ENCODE measurements at regions not wholly inside any gene's neighbourhood (a gene's known extent, or its start where the extent isn't known, plus 50 kb on each side); places are given as distances from the start of the nearest gene placed in this dataset.

DNA sequence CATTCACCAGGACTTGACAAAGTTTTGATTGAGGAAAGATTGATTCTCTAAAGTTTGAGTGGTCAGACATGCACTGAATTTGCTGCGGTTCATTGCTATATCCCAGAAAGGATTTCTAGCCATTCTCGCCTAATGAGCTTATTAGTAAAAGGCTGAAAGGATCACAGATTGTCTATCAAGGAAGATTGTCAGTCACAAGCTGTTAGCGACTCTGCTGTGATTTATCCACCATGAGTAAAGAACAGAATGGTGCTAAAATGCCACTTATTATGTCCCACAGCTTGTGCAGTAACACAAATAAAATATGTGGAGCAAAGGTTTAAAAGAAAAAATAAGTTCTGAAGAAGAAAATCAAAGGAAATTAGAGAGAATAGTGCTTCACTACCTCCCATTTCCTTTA, 701.2 kb upstream of the CDH7 start:
- DNase-seq (ENCODE audit: extremely low spot score, insufficient read length, low read depth) = no peak
- no peak for FAIRE-seq

DNA sequence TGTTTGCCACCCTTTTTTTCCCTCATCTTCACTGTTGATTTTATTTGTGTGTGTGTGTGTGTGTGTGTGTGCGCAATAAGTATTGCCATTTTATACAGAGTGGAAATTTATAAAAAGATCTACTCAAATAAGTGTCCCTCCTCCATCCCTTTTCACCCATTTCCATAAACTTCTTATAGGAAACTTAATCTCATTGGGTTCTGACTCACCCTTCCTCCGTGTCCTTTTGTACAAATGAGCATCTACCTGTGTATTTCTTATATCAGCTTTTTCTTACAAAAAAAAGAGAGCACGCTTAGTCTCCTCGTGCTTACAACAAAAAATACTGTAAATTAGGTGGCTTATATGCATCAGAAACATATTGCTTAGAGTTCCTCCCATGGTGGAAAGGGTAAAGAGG, 711.2 kb upstream of the CDH7 start:
- DNase-seq (ENCODE audit: extremely low spot score, insufficient read length, low read depth) (no peak), FAIRE-seq (no peak)

DNA sequence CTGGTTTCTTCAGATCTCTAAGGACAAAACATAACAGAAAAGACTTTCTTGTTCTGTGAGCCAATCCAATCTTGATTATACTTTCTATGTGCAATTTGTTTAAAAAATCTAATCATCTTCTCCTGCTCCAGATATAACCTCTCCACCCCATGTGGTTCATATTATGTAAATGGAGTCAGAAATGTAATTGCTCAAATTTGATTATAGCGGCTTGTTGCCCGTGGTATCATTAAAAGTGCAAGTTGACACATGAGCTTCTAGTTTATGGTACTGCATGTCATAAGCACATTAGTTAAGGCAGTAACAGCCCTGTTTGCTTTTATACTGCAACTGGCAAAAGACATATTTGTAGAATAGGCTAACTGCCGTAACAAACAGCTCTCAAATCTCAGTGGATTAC, 715.1 kb upstream of the CDH7 start:
- no peak for FAIRE-seq
- no peak for DNase-seq (ENCODE audit: extremely low spot score, insufficient read length, low read depth)

DNA sequence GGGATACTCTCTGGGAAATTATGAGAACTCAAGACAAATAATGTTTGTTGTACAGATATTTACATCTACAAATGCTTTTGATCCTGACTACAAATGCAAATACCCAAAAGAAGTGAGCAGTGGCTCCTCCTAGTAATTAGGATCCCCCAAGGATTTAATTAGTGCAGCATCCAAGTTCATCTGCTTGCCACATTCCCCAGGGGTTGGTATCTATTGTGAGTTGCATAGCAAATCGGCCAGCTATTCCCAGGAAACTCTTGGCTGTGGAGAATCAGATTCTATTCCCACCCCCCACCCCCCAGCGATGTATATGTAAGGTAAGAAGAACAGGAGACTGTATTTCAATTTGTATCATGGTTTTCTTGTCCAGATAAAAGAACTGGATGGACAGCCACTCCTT, 725.1 kb upstream of the CDH7 start:
- FAIRE-seq = no peak
- no peak for DNase-seq (ENCODE audit: extremely low spot score, insufficient read length, low read depth)

DNA sequence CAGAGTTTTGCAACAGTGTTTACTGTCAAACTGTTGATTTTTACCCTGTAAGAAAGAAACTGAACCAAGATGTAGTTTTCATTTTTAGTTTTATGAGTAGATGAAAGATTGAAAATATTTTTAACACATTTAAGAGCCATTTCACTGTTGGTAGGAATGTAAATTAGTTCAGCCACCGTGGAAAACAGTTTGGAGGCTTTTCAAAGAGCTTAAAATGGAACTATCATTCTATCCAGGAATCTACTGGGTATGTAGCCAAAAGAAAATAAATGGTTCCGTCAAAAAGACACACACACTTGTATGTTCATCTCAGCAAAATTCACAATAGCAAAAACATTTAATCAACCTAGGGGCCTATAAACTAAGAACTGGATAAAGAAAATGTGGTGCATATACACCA, 729.8 kb upstream of the CDH7 start:
- FAIRE-seq (no peak), DNase-seq (ENCODE audit: extremely low spot score, insufficient read length, low read depth) (no peak)

DNA sequence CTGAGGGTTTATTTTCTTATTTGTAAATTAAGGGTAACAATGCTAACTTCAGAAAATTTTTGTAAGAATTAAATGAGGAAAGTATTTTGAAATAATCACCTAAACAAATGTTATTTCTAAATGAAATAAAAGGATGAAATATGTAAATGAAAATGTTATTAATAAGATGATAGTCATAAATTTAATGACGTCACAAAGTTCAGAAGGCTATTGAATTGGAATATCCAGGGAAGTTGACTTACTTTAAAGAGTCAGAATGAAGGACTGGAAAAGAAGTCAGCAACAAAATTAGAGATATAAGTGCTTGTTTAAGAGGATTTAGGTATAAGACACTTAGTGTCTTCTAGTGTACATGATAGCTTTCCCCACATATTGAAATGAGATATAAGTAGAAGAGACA, 732.6 kb upstream of the CDH7 start:
- DNase-seq (ENCODE audit: extremely low spot score, insufficient read length, low read depth) = no peak
- FAIRE-seq = no peak

DNA sequence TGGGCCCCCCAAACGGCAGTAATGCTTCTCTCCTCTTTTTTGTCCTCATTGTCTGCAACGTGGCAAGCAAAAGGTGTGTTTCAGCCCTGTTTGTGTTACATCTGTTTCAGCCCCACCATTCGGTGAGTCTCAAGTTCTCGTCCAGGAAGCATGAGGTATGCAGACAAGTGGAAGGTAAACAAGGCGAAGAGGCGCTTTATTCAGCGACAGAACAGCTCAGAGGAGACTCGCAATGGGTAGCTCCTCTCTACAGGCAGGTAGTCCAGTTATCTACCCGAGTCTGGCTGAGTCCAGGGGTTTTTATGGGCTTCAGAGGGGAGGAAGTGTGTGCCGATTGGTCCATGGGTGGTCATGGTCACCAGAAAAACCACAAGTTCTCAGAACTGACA, 733.4 kb upstream of the CDH7 start:
- no peak for DNase-seq (ENCODE audit: extremely low spot score, insufficient read length, low read depth)
- no peak for FAIRE-seq

DNA sequence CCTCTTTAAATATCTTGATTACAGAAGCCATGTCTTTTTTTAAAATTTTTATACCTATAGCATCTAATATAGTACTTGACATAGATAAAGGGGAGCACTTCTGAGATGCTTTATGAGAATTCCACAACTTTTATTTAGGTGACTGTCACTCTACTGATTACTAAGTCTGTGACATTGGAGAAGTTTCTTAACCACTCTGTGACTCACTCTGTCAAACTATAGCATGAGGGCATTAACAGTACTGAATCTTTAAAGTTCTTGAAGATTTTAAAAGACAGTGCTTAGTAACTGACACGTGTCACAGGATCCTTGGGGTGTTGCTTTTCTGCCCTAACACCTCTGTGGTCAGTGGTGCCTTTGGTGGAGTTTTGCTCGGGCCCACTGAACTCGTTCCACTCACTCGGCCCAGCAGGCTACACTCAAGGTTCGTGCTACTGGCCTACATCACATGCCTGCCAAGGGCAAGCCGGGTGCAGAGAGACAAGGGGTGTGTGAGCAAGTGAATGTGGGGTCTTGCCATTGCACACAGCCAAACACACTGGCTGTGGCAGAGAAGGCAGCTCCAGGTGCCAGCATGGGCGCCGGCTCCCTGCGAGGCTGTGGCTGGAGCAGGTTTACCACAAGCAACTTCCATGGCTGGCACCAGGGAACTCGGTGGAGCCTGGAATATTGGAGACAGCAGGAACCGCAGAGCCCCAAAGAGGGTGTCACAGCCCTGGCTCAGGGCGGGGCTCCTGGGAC, 734.0 kb upstream of the CDH7 start:
- FAIRE-seq = no peak
- no peak for DNase-seq (ENCODE audit: extremely low spot score, insufficient read length, low read depth)

DNA sequence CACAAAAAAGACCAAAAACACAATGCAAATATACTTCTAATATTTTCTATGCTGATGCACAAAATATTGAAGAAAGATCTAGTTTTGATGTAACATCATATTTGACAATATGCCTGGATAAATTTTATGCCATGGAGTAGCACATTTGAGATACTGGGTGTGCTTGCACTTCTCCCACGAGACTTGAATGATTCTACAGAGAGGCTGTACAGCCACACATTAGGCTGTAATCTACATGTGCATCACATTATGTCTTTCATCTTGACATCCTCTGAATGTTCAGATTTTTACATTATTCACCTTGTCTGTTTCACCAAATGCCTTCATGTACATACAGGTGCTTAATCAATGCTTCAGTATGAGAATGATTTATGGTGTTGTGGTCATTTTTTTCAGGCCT, 756.4 kb upstream of the CDH7 start:
- no peak for FAIRE-seq
- no peak for DNase-seq (ENCODE audit: extremely low spot score, insufficient read length, low read depth)

DNA sequence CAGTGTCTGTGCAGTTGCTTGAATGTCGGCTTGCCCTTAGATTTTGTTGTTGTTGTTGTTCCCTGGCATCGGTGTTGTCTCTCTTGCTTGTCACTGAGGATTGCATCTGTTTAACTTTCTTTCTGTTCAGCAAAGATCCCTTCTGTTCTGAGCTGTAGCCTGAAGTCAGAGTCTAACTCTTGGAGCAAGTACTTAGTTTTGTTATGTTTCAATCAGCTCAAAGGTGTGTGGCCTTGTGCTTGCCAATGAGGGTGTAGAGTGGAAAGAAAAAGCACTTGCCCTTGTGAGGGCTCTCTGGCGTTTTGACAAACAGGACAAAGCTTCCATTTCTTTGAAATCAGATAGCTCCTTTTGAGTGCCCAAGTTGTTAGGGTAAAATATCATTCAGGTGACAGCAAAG, 757.1 kb upstream of the CDH7 start:
- no peak for FAIRE-seq

DNA sequence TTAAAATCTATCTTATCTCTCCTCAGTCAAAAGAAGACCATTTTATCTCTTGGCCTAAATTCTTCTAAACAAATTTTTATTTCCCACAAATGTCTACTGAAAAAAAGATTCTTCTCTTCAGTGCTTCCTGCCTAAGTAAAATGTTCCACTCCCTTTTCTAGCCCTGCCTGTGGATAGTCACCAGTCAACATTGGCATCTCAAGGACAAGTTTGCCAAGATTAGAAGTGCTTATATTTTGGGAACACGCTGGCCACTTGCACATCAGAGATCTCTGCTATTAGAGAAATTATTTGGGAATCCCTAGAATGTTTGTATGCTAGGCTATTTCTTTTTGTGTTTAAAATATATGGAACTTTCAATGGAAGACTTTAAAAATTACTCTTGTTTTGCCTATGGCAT, 758.2 kb upstream of the CDH7 start:
- no peak for DNase-seq (ENCODE audit: extremely low spot score, insufficient read length, low read depth)
- FAIRE-seq = no peak

More for the DNA sequence above, 757.1 kb upstream of the CDH7 start:
- DNase-seq (ENCODE audit: extremely low spot score, insufficient read length, low read depth) = no peak

DNA sequence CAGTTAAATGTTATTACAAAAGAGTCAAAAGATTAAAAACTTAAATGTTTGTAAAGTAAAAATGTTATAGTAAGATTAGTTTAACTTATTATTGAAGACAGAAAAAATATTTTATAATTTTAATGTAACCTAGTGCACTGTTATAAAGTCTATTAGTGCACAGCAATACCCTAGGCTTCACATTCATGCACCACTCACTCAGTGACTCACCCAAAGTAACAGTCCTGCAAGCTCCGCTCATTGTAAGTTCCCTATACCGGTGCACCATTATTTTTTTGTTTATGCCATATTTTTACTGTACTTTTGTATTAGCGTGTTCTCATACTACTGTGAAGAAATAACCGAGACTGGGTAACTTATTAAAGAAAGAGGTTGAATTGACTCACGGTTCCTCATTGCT, 759.7 kb upstream of the CDH7 start:
- DNase-seq (ENCODE audit: extremely low spot score, insufficient read length, low read depth) (no peak), FAIRE-seq (no peak)

DNA sequence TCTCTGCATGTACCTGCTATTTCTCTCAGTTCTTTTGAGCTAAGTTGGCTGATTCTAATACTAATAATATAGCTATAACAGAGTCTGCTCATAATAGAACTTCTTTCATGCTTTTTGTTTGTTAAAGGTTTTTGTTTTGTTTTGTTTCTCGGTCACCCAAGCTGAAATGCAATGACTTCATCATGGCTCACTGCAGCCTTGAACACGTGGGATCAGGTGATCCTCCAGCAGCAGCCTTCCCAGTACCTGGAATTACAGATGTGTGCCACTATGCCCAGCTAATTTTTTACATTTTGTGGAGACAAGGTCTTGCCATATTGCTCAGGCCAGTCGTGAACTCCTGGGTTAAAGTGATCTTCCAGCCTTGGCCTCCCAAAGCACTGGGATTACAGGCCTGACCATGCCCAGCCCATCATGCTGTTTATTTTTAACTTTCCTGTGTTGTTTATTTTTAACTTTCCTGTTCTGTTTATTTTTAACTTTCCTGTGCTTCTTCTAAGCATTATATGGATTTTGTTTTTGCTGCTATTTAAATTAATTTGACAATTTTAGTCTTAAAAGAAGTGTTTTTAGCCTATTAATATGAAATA, 763.8 kb upstream of the CDH7 start:
- FAIRE-seq (no peak), DNase-seq (ENCODE audit: extremely low spot score, insufficient read length, low read depth) (no peak)

DNA sequence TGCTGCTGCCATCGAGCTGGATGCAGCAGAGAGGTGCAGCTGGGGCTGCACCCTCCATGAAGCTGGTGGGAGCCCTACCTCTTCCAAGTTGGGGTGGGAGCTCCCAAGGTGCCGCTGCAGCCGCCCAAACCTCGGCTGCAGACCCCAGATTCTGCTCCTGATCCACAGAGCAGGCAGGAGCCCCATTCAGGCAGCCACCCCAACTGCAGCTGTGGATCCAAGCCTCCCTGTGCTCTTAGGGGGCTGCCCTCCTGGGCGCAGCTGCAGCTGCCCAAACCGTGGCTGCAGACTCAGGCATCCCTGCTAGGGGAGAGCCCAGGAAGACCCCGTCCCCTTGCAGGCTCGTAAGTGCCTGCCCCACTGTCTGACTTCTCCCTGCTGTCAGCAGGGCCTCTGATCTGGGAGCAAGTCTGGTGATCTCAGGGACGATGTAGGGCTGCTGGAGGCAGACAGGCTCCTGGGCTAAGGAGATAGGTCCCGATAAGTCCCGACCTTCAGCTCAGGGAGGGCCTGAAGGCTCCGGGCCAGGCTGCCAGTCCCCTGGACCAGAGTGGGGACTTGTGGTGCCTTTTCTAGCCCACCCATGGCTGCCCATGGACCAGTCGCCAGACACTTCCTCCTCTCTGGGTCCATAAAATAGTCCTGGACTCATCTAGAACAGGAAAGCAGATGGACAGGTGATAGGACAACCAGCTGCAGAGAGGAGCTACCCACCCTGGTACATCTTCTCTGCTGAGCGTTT, 767.1 kb upstream of the CDH7 start:
- DNase-seq (ENCODE audit: extremely low spot score, insufficient read length, low read depth) = no peak
- no peak for FAIRE-seq

DNA sequence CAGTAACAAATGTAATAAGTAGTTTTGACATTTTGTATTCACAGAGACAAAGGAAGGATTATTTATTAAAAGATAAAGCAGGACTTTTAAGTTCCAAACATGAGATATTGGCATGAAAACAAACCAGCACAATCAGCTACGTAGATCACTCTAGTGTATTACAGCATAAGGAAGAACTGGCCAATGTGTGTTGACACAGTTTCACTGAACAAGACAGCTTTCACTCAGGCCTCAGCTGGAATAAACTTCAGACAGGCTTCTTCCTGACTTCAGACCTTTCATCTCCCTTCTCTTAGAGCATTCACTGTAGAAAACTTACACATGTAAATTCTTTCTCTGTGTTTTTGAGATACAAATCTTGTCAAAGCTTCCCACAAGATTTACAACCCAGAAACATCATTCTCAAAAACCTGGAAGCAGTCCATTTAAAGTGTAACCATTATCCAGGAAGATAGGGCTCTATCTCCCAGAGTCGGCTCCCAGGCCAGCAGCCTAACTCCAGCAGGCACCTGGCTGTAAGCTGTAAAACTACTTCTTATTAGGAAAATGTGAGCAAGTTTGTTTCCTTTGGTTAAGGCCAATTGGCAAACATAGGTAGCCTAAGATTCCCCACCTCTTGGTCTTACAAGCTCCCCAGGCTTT, 768.3 kb upstream of the CDH7 start:
- no peak for FAIRE-seq
- no peak for DNase-seq (ENCODE audit: extremely low spot score, insufficient read length, low read depth)

DNA sequence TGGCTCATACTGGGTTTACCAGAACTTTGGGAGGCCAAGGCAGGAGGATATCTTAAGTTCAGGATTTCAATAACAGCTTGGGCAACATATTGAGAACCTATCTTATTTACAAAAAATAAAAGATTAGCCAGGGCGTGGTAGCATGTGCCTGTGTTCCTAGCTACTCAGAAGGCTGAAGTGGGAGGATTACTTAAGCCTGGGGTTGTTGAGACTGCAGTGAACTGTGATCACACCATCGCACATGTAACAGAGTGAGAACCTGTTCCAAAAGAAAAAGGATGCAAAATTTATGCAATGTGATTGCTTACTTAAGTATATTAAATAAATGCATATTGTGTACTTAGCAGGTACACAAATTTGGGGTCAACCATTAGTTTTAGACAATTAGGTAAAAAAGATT, 768.9 kb upstream of the CDH7 start:
- FAIRE-seq (no peak), DNase-seq (ENCODE audit: extremely low spot score, insufficient read length, low read depth) (no peak)

DNA sequence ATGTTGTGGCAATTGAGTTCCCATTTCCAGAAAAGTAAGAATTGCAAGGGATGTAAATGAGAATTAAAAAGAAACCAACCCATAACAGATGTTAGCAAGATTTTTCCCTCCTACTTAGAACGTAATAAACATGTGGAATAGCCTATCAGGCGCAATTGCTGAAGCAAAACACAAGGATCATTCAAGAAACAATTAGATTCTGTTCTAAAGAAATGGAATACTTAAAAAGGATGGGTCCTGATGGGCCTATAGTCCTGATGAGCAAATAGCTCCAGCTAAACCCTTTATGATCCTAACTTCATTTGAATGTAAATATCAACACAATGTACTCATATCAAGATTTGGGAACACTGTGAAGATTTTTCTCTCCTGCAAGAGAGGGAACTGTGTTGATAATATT, 771.0 kb upstream of the CDH7 start:
- no peak for FAIRE-seq
- DNase-seq (ENCODE audit: extremely low spot score, insufficient read length, low read depth) = no peak

DNA sequence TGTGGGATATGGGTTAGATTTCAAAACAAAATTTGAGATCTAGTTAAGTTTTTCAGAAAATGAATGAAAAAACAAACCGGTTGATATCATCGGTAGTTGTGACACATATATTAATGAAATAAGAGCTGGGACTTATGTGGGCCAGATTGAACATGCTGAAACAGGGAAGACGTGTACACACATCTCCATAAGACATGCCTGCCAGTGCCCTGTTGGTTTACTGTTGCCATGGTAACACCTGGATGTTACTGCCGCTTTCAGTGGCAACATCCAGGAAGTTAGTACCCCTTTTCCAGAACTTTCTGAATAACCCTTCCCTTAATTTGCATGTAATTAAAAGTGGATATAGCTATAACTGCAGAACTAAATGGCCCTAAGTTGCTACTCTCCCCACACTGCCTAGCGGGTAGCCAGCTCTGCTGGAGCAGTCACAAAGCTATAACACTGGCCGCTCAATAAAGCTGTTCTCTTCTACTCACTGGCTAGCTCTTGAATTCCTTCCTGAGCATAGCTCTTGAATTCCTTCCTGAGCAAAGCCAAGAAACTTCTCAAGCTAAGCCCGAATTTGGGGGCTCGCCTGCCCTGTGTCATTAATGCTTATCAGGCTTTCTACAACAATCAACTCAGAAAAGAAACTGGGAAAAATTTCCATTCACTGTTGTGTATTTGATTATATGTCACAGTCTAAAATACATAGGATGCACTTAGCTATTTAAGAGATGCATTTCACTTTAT, 776.3 kb upstream of the CDH7 start:
- FAIRE-seq (no peak), DNase-seq (ENCODE audit: extremely low spot score, insufficient read length, low read depth) (no peak)

DNA sequence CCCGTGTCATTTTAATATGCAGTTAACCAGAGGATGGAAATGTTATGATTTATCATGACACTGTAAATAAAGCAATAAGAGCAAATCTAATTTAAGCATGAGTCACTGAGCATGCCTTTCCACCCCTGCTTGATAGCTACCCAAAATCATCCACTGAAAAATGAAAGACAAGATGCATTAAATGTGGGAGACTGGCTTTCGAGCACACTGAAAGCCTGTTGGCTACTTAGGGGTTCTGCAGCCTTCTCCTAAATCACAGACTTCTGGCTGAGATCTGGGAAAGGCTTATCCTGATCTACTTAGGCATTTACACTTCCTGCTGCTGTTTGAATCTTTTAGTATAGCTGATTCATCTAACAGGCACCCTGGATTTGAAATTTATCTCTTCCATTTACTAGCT, 778.3 kb upstream of the CDH7 start:
- DNase-seq (ENCODE audit: extremely low spot score, insufficient read length, low read depth) = no peak
- no peak for FAIRE-seq

DNA sequence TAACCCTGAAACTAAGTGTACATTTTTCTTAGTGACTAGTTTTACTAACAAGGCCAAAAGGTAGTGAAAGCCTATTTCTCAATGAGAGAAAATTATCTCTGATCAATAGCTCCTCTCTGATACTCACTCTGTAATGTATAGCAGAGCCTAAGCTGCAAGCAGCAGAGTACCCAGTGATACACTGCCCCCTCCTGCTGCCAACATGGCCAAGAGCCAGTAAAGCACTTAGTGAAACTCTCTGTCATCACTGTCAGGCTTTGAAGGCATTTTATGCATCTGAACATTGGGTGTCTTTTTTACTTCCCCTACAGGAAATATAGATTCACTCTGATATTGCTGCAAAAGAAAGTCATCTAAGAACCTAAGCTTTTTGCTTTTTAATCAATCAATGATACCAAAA, 784.1 kb upstream of the CDH7 start:
- DNase-seq (ENCODE audit: extremely low spot score, insufficient read length, low read depth) (no peak), FAIRE-seq (no peak)

All from GM18507 (cell line).